ENCODE measurements at regions not wholly inside any gene's neighbourhood (a gene's known extent, or its start where the extent isn't known, plus 50 kb on each side); places are given as distances from the start of the nearest gene placed in this dataset.

GRCh38 chr1:219040291-219040690, 133.4 kb upstream of the LYPLAL1 start (continued):
- TF ChIP-seq CHD7 (IDR thresholded peaks at IDR 0.05; ENCODE audit: insufficient replicate concordance, low read length) (no peak), SP4 (IDR thresholded peaks at IDR 0.05; ENCODE audit: low read length) (no peak), JUN (IDR thresholded peaks at IDR 0.05; ENCODE audit: low read depth, low read length) (no peak), CTBP2 (IDR thresholded peaks at IDR 0.05; ENCODE audit: borderline replicate concordance, insufficient read depth, insufficient read length, low read length) (no peak), NRF1 (IDR thresholded peaks at IDR 0.05; ENCODE audit: low read depth, low read length) (no peak), ATF2 (IDR thresholded peaks at IDR 0.05; ENCODE audit: low read length) (no peak), CBX8 (IDR thresholded peaks at IDR 0.05; ENCODE audit: borderline replicate concordance, low read depth, low read length) (no peak), SUZ12 (IDR thresholded peaks at IDR 0.05; ENCODE audit: low read length) (no peak), TAF1 (IDR thresholded peaks at IDR 0.05; ENCODE audit: low read depth, low read length) (no peak), POLR2AphosphoS5 (IDR thresholded peaks at IDR 0.05; ENCODE audit: low read depth, low read length) (no peak), KDM5A (IDR thresholded peaks at IDR 0.05; ENCODE audit: low read length) (no peak)
